NCI-H146 (cell line): ENCODE measurements at regions not wholly inside any gene's neighbourhood (a gene's known extent, or its start where the extent isn't known, plus 50 kb on each side); places are given as distances from the start of the nearest gene placed in this dataset.

Source experiments
- DNase-seq: peaks from one replicate; lab custom pipeline; 2025; lab: John Stamatoyannopoulos, UW

GRCh38 chr22:45096256-45096907 is 67.3 kb upstream of the NUP50 start:
- DNase-seq = peak; percentile 55

- DNase-seq = no peak
Measured at GRCh38 chr22:45097061-45097460, 66.7 kb upstream of the NUP50 start.

- no peak for DNase-seq
Measured at GRCh38 chr22:45098056-45098455, 65.7 kb upstream of the NUP50 start.

- DNase-seq = no peak
Measured at GRCh38 chr22:45099961-45100360, 63.8 kb upstream of the NUP50 start.

- peak; percentile 60 for DNase-seq
Measured at GRCh38 chr22:45101515-45102227, 62.1 kb upstream of the NUP50 start.

GRCh38 chr22:45102896-45103420 is 60.8 kb upstream of the NUP50 start:
- no peak for DNase-seq

GRCh38 chr22:45103756-45104155 is 60.0 kb upstream of the NUP50 start:
- no peak for DNase-seq

GRCh38 chr22:45104313-45104712 is 59.4 kb upstream of the NUP50 start:
- no peak for DNase-seq

GRCh38 chr22:45105281-45105702 is 58.4 kb upstream of the NUP50 start:
- DNase-seq = peak; percentile 25

- DNase-seq = no peak
Measured at GRCh38 chr22:45107671-45108070, 56.1 kb upstream of the NUP50 start.

- DNase-seq = no peak
Measured at GRCh38 chr22:45112136-45112879, 51.4 kb upstream of the NUP50 start.
